NCI-H1105 (cell line): ENCODE measurements at regions not wholly inside any gene's neighbourhood (a gene's known extent, or its start where the extent isn't known, plus 50 kb on each side); places are given as distances from the start of the nearest gene placed in this dataset.

Source experiments
- DNase-seq: peaks from one replicate; lab custom pipeline; 2025; lab: John Stamatoyannopoulos, UW

- DNase-seq, result no peak
These were observed 72.3 kb upstream of the BOC start for GRCh38 chr3:113138839-113139743.

DNA sequence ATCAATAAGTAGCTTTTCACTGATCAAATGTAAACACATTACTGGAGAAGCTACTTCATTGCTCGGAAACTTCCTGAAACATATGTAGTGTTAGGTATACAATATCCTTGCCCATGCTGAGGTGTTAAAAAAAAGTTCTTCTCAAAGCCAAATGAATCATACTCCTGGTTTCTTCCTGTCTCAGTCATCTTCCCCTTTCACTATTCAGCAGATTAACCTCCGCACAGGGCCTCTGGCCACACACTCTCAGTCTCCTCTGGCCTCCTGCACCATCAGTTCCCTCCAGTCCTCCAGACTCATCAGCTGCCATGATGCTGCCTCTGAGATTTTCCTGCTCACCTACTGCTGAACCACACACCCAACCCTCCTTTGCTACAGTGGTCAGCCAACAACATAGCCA, 70.5 kb upstream of the BOC start:
- no peak for DNase-seq

- DNase-seq, result peak; percentile 32
These were observed 69.8 kb upstream of the BOC start for GRCh38 chr3:113141543-113141942.

DNA sequence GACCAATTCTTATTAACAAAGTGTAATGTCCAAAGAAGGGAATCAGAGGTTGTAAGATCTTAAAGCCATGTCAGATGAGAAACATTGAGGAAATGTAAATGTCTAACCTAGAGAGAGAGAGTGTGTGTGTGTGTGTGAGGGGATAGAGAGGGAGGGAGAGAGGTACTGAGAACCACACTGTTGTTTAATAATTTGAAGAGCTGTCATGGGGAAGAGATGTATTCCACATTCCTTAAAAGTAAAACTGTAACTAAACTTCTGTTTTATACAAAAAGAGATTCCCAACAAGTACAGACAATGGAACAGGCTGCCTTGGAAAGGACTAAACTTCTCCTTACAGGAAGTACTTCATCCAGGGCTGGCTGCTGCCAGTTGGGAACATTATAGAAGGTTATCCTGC, 68.9 kb upstream of the BOC start:
- DNase-seq, result no peak

DNA sequence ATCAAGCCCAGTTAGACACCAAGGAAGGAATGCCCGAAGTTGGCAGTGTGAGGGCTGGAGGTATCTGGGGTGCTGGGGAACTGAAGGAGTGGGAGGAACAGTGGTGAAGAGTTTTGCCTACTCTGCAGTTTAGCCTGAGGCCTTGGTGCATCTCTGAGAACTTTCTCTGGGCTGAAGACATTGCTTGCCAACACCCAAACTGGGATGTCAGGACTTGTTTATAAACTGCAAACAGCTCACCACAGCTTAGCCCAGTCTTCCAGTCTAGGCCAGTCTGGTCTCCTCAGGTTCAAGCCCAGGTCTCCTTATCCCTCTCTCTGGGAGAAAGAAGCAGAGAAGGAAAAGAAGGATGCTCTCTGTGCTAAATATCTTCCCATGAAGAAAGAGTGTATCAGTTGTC, 68.0 kb upstream of the BOC start:
- DNase-seq, result no peak

GRCh38 chr3:113147681-113148261, 63.6 kb upstream of the BOC start:
- DNase-seq, result no peak

DNA sequence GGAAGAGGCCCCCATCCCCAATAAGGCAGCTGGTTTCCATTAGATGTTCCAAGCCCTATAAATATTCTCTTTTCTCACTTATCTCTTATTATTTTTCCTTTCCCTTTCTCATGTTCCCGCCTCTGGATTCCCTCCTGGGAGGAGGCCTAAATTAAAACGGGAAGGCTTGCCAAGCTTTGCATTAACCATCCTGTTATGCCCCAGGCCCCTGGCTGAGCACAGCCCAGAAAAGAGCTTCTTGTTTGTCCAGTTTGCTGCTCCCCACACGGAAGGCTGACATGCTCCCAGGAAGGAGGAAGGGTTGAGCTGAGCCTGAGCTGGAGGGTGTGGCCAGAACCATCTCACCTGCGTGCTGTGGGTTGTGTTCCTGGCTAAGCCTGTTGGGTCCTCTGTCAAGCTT, 63.1 kb upstream of the BOC start:
- no peak for DNase-seq

GRCh38 chr3:113150250-113150649, 61.1 kb upstream of the BOC start:
- DNase-seq, result no peak

GRCh38 chr3:113151461-113152031, 59.8 kb upstream of the BOC start:
- DNase-seq, result no peak

GRCh38 chr3:113152849-113153248, 58.5 kb upstream of the BOC start:
- no peak for DNase-seq

- DNase-seq, result no peak
These were observed 57.8 kb upstream of the BOC start for GRCh38 chr3:113153499-113154107.

- no peak for DNase-seq
These were observed 54.5 kb upstream of the BOC start for GRCh38 chr3:113156816-113157333.

DNA sequence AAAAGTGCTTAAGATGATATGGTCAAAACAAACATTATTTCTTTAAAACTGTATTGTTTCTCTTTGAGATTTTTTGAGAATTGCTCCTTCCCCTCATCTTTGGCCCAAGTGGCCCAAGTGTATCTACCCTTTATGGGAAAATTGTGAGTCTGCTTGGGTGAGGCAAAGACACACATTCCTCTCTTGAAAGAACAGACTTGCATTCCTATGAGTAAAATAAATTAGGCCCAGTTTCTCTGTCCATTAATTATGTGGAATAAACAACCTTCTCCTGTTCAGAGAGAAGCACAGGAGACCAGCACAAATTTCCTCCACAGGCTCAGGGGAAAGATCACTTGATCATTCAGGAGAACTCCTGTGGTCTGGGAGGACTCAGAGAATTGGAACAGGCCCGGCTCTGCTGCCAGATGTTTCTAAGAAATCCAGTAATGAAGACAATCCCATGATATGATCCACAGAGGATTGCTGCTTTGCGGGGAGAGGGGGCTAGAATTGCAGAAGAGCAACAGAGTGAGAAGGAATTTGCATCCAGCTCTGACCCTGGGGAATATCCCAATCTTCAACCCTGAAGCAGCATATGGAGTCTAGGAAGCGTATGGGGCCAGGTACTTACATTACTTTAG, 53.8 kb upstream of the BOC start:
- DNase-seq, result no peak

GRCh38 chr3:113158171-113158570, 53.2 kb upstream of the BOC start:
- DNase-seq, result no peak
